HL-60 (cell line): ENCODE measurements at regions not wholly inside any gene's neighbourhood (a gene's known extent, or its start where the extent isn't known, plus 50 kb on each side); places are given as distances from the start of the nearest gene placed in this dataset.
"Not testable (repeated sequence)": the region's sequence is repeated elsewhere in the genome, so short reads cannot be mapped to it uniquely, and the experiment has no call there.

Experiments
- DNase-seq, 2 experiments: peaks; one replicate each; pipeline ENCODE4 v3.0.0-alpha.2; 2010 to 2020; ENCODE audit warnings: low read depth in 1 of 2, low spot score in 1 of 2
- H3K27ac ChIP-seq: fragments of 250-450 bp; sonication (Bioruptor Pico); replicated peaks from 2 replicates; pipeline ENCODE4 v1.5.1; 2020; ENCODE audit warnings: mild to moderate bottlenecking, moderate library complexity
- H3K27me3 ChIP-seq: fragments of 250-450 bp; sonication (Bioruptor Pico); 2 replicates; pipeline ENCODE4 v1.5.1; 2021; ENCODE audit warnings: mild to moderate bottlenecking, moderate library complexity; ENCODE audit not compliant: insufficient read depth, poor library complexity, severe bottlenecking
- H3K4me3 ChIP-seq: replicated peaks from 2 replicates; pipeline ENCODE4 v1.5.1; 2011; ENCODE audit warnings: mild to moderate bottlenecking, control low read depth, low read length; ENCODE audit not compliant: insufficient read depth
- GABPA ChIP-seq: IDR thresholded peaks from 2 replicates; pipeline ENCODE4 v1.6.1; 2012; ENCODE audit warnings: low read depth
- POLR2AphosphoS5 ChIP-seq: IDR thresholded peaks from 2 replicates; pipeline ENCODE4 v1.6.1; 2012; ENCODE audit warnings: low read depth
- SPI1 ChIP-seq: IDR thresholded peaks from 2 replicates; pipeline ENCODE4 v1.6.1; 2012; ENCODE audit warnings: low read depth, mild to moderate bottlenecking, borderline replicate concordance
- TF ChIP-seq, protein P1 (sequence below): IDR thresholded peaks from one replicate; pipeline ENCODE4 v1.5.1; 2011; ENCODE audit warnings: low read length, control low read depth, inconsistent platforms; ENCODE audit not compliant: insufficient read depth
- TF ChIP-seq, protein P2 (sequence below): IDR thresholded peaks from 2 replicates; pipeline ENCODE4 v1.6.1; 2012; ENCODE audit warnings: low read depth; ENCODE audit not compliant: insufficient replicate concordance

DNA sequence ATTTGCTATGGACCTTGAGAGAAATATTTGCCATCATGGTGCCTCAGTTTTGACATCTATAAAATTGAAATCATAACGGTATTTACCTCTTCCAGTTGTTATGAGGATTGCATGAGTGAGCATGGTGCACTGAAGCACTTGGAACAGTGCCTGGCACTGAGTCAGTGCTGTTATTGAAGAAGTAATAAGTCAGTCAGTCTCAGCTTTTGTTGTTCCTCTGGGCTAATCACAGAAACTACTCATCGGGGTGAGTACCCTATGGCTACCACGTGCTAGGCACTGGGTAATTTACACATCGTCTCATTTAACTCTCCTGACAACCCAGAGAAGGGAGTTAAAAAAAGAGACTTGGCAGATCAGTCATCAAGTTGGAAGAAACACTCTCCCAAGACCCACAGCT, 159.5 kb upstream of the NRXN3 start:
- H3K27me3 ChIP-seq: no peaks in the 10 kb centered on the region
- DNase-seq: no peak

GRCh38 chr14:78013911-78014310, 156.3 kb upstream of the NRXN3 start:
- not testable (repeated sequence) for DNase-seq, H3K27me3 ChIP-seq, H3K4me3 ChIP-seq, H3K27ac ChIP-seq

More for the DNA sequence above, 159.5 kb upstream of the NRXN3 start:
- TF ChIP-seq, protein P1, sequence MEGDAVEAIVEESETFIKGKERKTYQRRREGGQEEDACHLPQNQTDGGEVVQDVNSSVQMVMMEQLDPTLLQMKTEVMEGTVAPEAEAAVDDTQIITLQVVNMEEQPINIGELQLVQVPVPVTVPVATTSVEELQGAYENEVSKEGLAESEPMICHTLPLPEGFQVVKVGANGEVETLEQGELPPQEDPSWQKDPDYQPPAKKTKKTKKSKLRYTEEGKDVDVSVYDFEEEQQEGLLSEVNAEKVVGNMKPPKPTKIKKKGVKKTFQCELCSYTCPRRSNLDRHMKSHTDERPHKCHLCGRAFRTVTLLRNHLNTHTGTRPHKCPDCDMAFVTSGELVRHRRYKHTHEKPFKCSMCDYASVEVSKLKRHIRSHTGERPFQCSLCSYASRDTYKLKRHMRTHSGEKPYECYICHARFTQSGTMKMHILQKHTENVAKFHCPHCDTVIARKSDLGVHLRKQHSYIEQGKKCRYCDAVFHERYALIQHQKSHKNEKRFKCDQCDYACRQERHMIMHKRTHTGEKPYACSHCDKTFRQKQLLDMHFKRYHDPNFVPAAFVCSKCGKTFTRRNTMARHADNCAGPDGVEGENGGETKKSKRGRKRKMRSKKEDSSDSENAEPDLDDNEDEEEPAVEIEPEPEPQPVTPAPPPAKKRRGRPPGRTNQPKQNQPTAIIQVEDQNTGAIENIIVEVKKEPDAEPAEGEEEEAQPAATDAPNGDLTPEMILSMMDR: no peak
- TF ChIP-seq POLR2AphosphoS5: no peak
- H3K27ac ChIP-seq: no peak overlapping the region
- no peak overlapping the region for H3K4me3 ChIP-seq

GRCh38 chr14:78016532-78016931, 153.6 kb upstream of the NRXN3 start:
- Histone ChIP-seq H3K27me3 (no peaks in the 10 kb centered on the region), H3K4me3 (no peak overlapping the region), H3K27ac (no peak overlapping the region)
- TF ChIP-seq, protein P1: no peak
- TF ChIP-seq POLR2AphosphoS5: no peak
- TF ChIP-seq GABPA: no peak
- no peak for DNase-seq

DNA sequence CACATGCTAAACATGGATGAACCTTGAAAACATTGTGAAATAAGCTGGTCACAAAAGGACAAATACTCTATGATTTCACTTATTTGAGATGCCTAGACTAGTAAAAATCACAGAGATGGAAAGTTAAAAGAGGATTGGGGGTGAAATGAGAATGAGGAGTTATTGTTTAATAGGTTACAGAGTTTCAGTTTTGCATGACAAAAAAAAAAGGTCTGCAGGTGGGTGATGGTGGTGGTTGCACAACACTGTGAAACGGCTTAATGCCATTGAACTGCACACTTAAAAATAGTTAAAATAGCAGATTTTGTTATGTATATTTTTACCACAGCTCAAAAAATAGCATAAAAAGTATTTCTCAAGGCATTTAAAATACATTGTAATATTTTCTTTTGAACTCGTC, 151.9 kb upstream of the NRXN3 start:
- H3K27me3 ChIP-seq: no peaks in the 10 kb centered on the region
- no peak for DNase-seq
- H3K4me3 ChIP-seq: no peak overlapping the region
- TF ChIP-seq, protein P2, sequence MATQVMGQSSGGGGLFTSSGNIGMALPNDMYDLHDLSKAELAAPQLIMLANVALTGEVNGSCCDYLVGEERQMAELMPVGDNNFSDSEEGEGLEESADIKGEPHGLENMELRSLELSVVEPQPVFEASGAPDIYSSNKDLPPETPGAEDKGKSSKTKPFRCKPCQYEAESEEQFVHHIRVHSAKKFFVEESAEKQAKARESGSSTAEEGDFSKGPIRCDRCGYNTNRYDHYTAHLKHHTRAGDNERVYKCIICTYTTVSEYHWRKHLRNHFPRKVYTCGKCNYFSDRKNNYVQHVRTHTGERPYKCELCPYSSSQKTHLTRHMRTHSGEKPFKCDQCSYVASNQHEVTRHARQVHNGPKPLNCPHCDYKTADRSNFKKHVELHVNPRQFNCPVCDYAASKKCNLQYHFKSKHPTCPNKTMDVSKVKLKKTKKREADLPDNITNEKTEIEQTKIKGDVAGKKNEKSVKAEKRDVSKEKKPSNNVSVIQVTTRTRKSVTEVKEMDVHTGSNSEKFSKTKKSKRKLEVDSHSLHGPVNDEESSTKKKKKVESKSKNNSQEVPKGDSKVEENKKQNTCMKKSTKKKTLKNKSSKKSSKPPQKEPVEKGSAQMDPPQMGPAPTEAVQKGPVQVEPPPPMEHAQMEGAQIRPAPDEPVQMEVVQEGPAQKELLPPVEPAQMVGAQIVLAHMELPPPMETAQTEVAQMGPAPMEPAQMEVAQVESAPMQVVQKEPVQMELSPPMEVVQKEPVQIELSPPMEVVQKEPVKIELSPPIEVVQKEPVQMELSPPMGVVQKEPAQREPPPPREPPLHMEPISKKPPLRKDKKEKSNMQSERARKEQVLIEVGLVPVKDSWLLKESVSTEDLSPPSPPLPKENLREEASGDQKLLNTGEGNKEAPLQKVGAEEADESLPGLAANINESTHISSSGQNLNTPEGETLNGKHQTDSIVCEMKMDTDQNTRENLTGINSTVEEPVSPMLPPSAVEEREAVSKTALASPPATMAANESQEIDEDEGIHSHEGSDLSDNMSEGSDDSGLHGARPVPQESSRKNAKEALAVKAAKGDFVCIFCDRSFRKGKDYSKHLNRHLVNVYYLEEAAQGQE: no peak
- TF ChIP-seq, protein P1: no peak
- TF ChIP-seq SPI1: no peak
- no peak for TF ChIP-seq POLR2AphosphoS5
- H3K27ac ChIP-seq: no peak overlapping the region

DNA sequence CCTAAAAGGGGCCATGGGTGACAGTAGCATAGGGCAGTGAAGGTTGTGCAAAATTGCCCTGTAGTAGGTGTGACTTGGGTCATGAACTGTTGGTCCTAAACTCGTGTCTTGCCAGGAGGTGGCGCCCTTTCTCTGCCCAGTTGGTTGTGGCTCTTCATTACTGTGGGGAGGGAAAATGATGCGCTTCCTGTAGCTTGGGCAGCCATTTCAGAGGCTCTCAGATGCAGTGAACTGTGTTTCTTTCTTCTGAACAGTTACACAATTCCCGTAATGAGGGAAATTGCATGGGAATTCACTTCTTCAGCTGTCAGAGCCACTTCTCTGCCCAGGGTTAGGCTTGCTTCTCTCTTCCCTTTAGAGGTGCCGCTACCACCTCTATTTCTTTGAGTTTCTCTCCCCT, 148.1 kb upstream of the NRXN3 start:
- peak; percentile 43 to 55 for DNase-seq
- no peak overlapping the region for H3K27ac ChIP-seq
- no peaks in the 10 kb centered on the region for H3K27me3 ChIP-seq
- TF ChIP-seq, protein P1: peak; percentile 9
- TF ChIP-seq SPI1: no peak
- TF ChIP-seq GABPA: no peak
- TF ChIP-seq, protein P2: no peak
- no peak for TF ChIP-seq POLR2AphosphoS5
- H3K4me3 ChIP-seq: no peak overlapping the region
